NCI-H2081 treated with DMSO at 0.1 percent for 48 hours (cell line): ENCODE measurements at regions not wholly inside any gene's neighbourhood (a gene's known extent, or its start where the extent isn't known, plus 50 kb on each side); places are given as distances from the start of the nearest gene placed in this dataset.

Experiments used
- DNase-seq: peaks from one replicate; lab custom pipeline; 2025; lab: John Stamatoyannopoulos, UW

- DNase-seq = no peak
Observed at GRCh38 chr6:111958534-111958933, 85.3 kb upstream of the FYN start.

- no peak for DNase-seq
Observed at GRCh38 chr6:111959766-111960165, 86.5 kb upstream of the FYN start.

- no peak for DNase-seq
Observed at GRCh38 chr6:111967131-111967530, 86.8 kb upstream of the CCN6 start.

- no peak for DNase-seq
Observed at GRCh38 chr6:111970426-111970825, 83.5 kb upstream of the CCN6 start.

GRCh38 chr6:111971181-111971841 is 82.6 kb upstream of the CCN6 start:
- no peak for DNase-seq

- no peak for DNase-seq
Observed at GRCh38 chr6:111971866-111972532, 81.9 kb upstream of the CCN6 start.

- DNase-seq = no peak
Observed at GRCh38 chr6:111972745-111973117, 81.2 kb upstream of the CCN6 start.

GRCh38 chr6:111973118-111973761 is 80.7 kb upstream of the CCN6 start:
- no peak for DNase-seq

GRCh38 chr6:111973927-111974639 is 79.8 kb upstream of the CCN6 start:
- DNase-seq = no peak

- no peak for DNase-seq
Observed at GRCh38 chr6:111975466-111975865, 78.4 kb upstream of the CCN6 start.

GRCh38 chr6:111976139-111976538 is 77.8 kb upstream of the CCN6 start:
- no peak for DNase-seq

- DNase-seq = no peak
Observed at GRCh38 chr6:111978532-111979149, 75.3 kb upstream of the CCN6 start.

GRCh38 chr6:111979633-111980032 is 74.3 kb upstream of the CCN6 start:
- no peak for DNase-seq

GRCh38 chr6:111980143-111980542 is 73.8 kb upstream of the CCN6 start:
- no peak for DNase-seq

- DNase-seq = no peak
Observed at GRCh38 chr6:111980971-111981840, 72.7 kb upstream of the CCN6 start.

GRCh38 chr6:111982681-111983080 is 71.2 kb upstream of the CCN6 start:
- DNase-seq = no peak

- no peak for DNase-seq
Observed at GRCh38 chr6:111983193-111983592, 70.7 kb upstream of the CCN6 start.

- DNase-seq = no peak
Observed at GRCh38 chr6:111984081-111984480, 69.8 kb upstream of the CCN6 start.

- no peak for DNase-seq
Observed at GRCh38 chr6:111984516-111985201, 69.2 kb upstream of the CCN6 start.

- no peak for DNase-seq
Observed at GRCh38 chr6:111985202-111985731, 68.6 kb upstream of the CCN6 start.

- no peak for DNase-seq
Observed at GRCh38 chr6:111986651-111987050, 67.3 kb upstream of the CCN6 start.
